Urinary bladder (tissue), 3 donors: ENCODE measurements at regions not wholly inside any gene's neighbourhood (a gene's known extent, or its start where the extent isn't known, plus 50 kb on each side); places are given as distances from the start of the nearest gene placed in this dataset.

ENCODE experiments used
- DNase-seq: peaks from one replicate; pipeline ENCODE4 v3.0.0-alpha.2; 2015; ENCODE audit errors: extremely low spot score
- H3K27ac ChIP-seq: one replicate; pipeline ENCODE4 v1.5.1; 2013; ENCODE audit warnings: low read depth, mild to moderate bottlenecking, moderate library complexity
- H3K36me3 ChIP-seq: one replicate; pipeline ENCODE4 v1.6.1; 2013; ENCODE audit warnings: mild to moderate bottlenecking, moderate library complexity; ENCODE audit not compliant: insufficient read depth
- H3K4me1 ChIP-seq: one replicate; pipeline ENCODE4 v1.6.1; 2013; ENCODE audit warnings: mild to moderate bottlenecking, moderate library complexity; ENCODE audit not compliant: insufficient read depth
- H3K4me3 ChIP-seq: one replicate; pipeline ENCODE4 v1.5.1; 2013; ENCODE audit warnings: low read depth, low read length
- WGBS: extraction: QIAGEN DNeasy Blood & Tissue Kit; methylation state at CpG from one replicate; pipeline ENCODE4 v1.1.7; 2013; 5-methylcytosine and 5-hydroxymethylcytosine counted together
- donor health status: healthy with polysubstance abuse.
- donor health status: healthy.

- Histone ChIP-seq H3K4me3 (no peak overlapping the region), H3K27ac (peak overlapping the region; percentile 56), H3K36me3 (no peaks in the 10 kb centered on the region), H3K4me1 (peaks cover 2% of the 10 kb centered on the region)
- WGBS = 66% methylated on average over 16 of the region's 16 CpGs
- DNase-seq = no peak
These were observed 200.3 kb upstream of the DIO3 start for GRCh38 chr14:101361044-101361443.

GRCh38 chr14:101361451-101362433 lies 199.6 kb upstream of the DIO3 start:
- Histone ChIP-seq H3K36me3 (no peaks in the 10 kb centered on the region), H3K4me3 (no peak overlapping the region), H3K27ac (peak overlapping the region; percentile 19), H3K4me1 (peaks cover 2% of the 10 kb centered on the region)
- 91% methylated on average over 20 of the region's 20 CpGs for whole genome bisulfite sequencing
- DNase-seq = no peak

GRCh38 chr14:101362529-101363260 lies 198.6 kb upstream of the DIO3 start:
- no peak for DNase-seq
- H3K4me1 ChIP-seq = peaks cover 2% of the 10 kb centered on the region
- no peak overlapping the region for H3K27ac ChIP-seq
- 93% methylated on average over 17 of the region's 17 CpGs for WGBS
- H3K4me3 ChIP-seq = no peak overlapping the region
- no peaks in the 10 kb centered on the region for H3K36me3 ChIP-seq

- Histone ChIP-seq H3K4me3 (no peak overlapping the region), H3K4me1 (peaks cover 2% of the 10 kb centered on the region), H3K27ac (no peak overlapping the region), H3K36me3 (no peaks in the 10 kb centered on the region)
- 89% methylated on average over 2 of the region's 2 CpGs for WGBS
- no peak for DNase-seq
These were observed 198.1 kb upstream of the DIO3 start for GRCh38 chr14:101363261-101363555.

GRCh38 chr14:101363880-101364391 lies 197.4 kb upstream of the DIO3 start:
- Histone ChIP-seq H3K27ac (peak overlapping the region; percentile 83), H3K36me3 (no peaks in the 10 kb centered on the region), H3K4me1 (peaks cover 2% of the 10 kb centered on the region), H3K4me3 (no peak overlapping the region)
- 73% methylated on average over 16 of the region's 16 CpGs for WGBS
- DNase-seq = no peak

- DNase-seq = peak; percentile 60
- 17% methylated on average over 42 of the region's 42 CpGs for WGBS
- Histone ChIP-seq H3K4me3 (no peak overlapping the region), H3K4me1 (peaks cover 2% of the 10 kb centered on the region), H3K27ac (peak overlapping the region; percentile 83), H3K36me3 (no peaks in the 10 kb centered on the region)
These were observed 196.6 kb upstream of the DIO3 start for GRCh38 chr14:101364503-101365328.

- peaks cover 2% of the 10 kb centered on the region for H3K4me1 ChIP-seq
- no peaks in the 10 kb centered on the region for H3K36me3 ChIP-seq
- peak overlapping the region; percentile 63 for H3K27ac ChIP-seq
- 53% methylated on average over 20 of the region's 20 CpGs for WGBS
- no peak overlapping the region for H3K4me3 ChIP-seq
- DNase-seq = no peak
These were observed 195.8 kb upstream of the DIO3 start for GRCh38 chr14:101365329-101366158.

GRCh38 chr14:101367421-101368261 lies 193.7 kb upstream of the DIO3 start:
- H3K4me3 ChIP-seq = no peak overlapping the region
- no peaks in the 10 kb centered on the region for H3K36me3 ChIP-seq
- 91% methylated on average over 23 of the region's 23 CpGs for WGBS
- DNase-seq = no peak
- H3K27ac ChIP-seq = no peak overlapping the region
- H3K4me1 ChIP-seq = peaks cover 2% of the 10 kb centered on the region

GRCh38 chr14:101368629-101369028 lies 192.7 kb upstream of the DIO3 start:
- Histone ChIP-seq H3K4me3 (no peak overlapping the region), H3K36me3 (no peaks in the 10 kb centered on the region), H3K27ac (no peak overlapping the region), H3K4me1 (peaks cover 2% of the 10 kb centered on the region)
- no peak for DNase-seq
- 93% methylated on average over 6 of the region's 6 CpGs for WGBS

- H3K4me3 ChIP-seq = no peak overlapping the region
- no peaks in the 10 kb centered on the region for H3K36me3 ChIP-seq
- H3K27ac ChIP-seq = no peak overlapping the region
- DNase-seq = no peak
- H3K4me1 ChIP-seq = peaks cover 2% of the 10 kb centered on the region
- 81% methylated on average over 17 of the region's 17 CpGs for WGBS
These were observed 191.9 kb upstream of the DIO3 start for GRCh38 chr14:101369194-101369915.

GRCh38 chr14:101369916-101370592 lies 191.2 kb upstream of the DIO3 start:
- no peak overlapping the region for H3K4me3 ChIP-seq
- DNase-seq = no peak
- no peak overlapping the region for H3K27ac ChIP-seq
- peaks cover 2% of the 10 kb centered on the region for H3K4me1 ChIP-seq
- WGBS = 92% methylated on average over 19 of the region's 19 CpGs
- no peaks in the 10 kb centered on the region for H3K36me3 ChIP-seq
